Tibial nerve (tissue), 4 donors: ENCODE measurements at regions not wholly inside any gene's neighbourhood (a gene's known extent, or its start where the extent isn't known, plus 50 kb on each side); places are given as distances from the start of the nearest gene placed in this dataset.

Source experiments
- DNase-seq, 2 donors: peaks; one replicate each; pipeline ENCODE4 v3.0.0-alpha.2; 2019; ENCODE audit warnings: low spot score in 2 of 2
- H3K27ac ChIP-seq, 4 donors: fragments of 200-600 bp; sonication (generic) in 3 of 4; one replicate each; pipeline ENCODE4 v1.5.1; 2017 to 2019; ENCODE audit warnings: mild to moderate bottlenecking in 1 of 4
- H3K27me3 ChIP-seq, 2 donors: fragments of 200-600 bp; sonication (generic) in 1 of 2; one replicate each; pipeline versions ENCODE4 v1.5.1 to v1.6.0; 2017 to 2019
- H3K36me3 ChIP-seq, 3 donors: fragments of 200-600 bp; sonication (generic); one replicate each; pipeline ENCODE4 v1.5.1; 2018 to 2019
- H3K4me1 ChIP-seq, 4 donors: fragments of 200-600 bp; sonication (generic) in 3 of 4; one replicate each; pipeline ENCODE4 v1.5.1; 2017 to 2019
- H3K4me3 ChIP-seq, 4 donors: fragments of 200-600 bp; sonication (generic) in 3 of 4; one replicate each; pipeline ENCODE4 v1.5.1; 2017 to 2019; ENCODE audit warnings: mild to moderate bottlenecking in 1 of 4, moderate library complexity in 1 of 4
- H3K9me3 ChIP-seq, 4 donors: fragments of 200-600 bp; sonication (generic) in 3 of 4; one replicate each; pipeline ENCODE4 v1.5.1; 2017 to 2019
- EP300 ChIP-seq, 2 donors: sonication (generic); formaldehyde crosslinking; IDR thresholded peaks; one replicate each; pipeline ENCODE4 v1.6.1; 2017; ENCODE audit warnings: antibody characterized with exemption in 2 of 2, mild to moderate bottlenecking in 1 of 2
- POLR2A ChIP-seq, 2 donors: fragments of 450-650 bp; IDR thresholded peaks; one replicate each; pipeline ENCODE4 v1.6.1; 2017; ENCODE audit warnings: antibody characterized with exemption in 2 of 2, mild to moderate bottlenecking in 2 of 2, moderate library complexity in 2 of 2
- WGBS, 2 donors: methylation state at CpG; one replicate each; pipeline ENCODE4 v1.1.5; 2018; 5-methylcytosine and 5-hydroxymethylcytosine counted together
- TF ChIP-seq, protein P1 (sequence below), 5 experiments: fragments of 200-600 bp in 3 of 5; fragments of 450-650 bp in 2 of 5; sonication (generic) in 3 of 5; IDR thresholded peaks; one replicate each; pipeline ENCODE4 v1.5.1; 2016 to 2019; ENCODE audit warnings: antibody characterized with exemption in 5 of 5, mild to moderate bottlenecking in 3 of 5, moderate library complexity in 2 of 5

DNA sequence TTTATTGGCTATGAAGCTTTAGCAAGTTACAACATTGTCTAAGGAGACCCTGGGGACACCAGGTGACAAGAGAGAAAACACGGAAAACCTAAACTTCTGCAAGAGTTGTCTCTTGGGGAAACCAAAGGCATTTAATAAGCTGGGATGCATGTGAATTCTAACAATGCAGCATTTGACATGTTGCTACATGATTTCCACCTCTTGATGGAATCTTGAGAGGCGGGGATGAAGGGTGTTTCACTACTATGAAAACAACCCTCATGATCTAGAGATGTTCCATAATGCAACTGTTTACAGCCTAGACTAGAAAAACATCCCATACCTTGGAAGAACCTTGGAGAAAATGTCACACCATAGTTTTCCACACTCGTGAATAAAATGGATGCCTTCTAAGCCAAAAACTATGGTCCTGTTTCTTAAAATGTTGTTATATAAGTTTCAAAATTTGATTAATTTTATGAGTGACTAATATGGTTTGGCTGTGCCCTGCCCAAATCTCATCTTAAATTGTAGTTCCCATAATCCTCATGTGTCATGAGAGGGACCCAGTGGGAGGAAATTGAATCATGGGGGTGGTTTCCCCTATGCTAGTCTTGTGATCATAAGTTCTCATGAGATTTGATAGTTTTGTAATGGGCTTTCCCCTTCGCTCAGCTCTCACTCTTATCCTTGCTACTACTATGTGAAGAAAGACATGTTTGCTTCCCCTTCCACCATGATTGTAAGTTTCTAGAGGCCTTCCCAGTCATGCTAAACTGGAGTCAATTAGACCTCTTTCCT, 164.6 kb downstream of the TNFSF13B start:
- H3K36me3 ChIP-seq, result no peaks in the 10 kb centered on the region
- DNase-seq, result no peak
- no peaks in the 10 kb centered on the region for H3K4me1 ChIP-seq
- TF ChIP-seq, protein P1, sequence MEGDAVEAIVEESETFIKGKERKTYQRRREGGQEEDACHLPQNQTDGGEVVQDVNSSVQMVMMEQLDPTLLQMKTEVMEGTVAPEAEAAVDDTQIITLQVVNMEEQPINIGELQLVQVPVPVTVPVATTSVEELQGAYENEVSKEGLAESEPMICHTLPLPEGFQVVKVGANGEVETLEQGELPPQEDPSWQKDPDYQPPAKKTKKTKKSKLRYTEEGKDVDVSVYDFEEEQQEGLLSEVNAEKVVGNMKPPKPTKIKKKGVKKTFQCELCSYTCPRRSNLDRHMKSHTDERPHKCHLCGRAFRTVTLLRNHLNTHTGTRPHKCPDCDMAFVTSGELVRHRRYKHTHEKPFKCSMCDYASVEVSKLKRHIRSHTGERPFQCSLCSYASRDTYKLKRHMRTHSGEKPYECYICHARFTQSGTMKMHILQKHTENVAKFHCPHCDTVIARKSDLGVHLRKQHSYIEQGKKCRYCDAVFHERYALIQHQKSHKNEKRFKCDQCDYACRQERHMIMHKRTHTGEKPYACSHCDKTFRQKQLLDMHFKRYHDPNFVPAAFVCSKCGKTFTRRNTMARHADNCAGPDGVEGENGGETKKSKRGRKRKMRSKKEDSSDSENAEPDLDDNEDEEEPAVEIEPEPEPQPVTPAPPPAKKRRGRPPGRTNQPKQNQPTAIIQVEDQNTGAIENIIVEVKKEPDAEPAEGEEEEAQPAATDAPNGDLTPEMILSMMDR (IDR thresholded peaks at IDR 0.05), result no peak
- TF ChIP-seq EP300 (IDR thresholded peaks at IDR 0.05) (no peak), POLR2A (IDR thresholded peaks at IDR 0.05) (no peak)
- no peaks in the 10 kb centered on the region for H3K27me3 ChIP-seq
- H3K9me3 ChIP-seq, result no peaks in the 10 kb centered on the region
- WGBS, 2 donors, result 90 to 93% methylated on average over 4 of the region's 4 CpGs
- no peak overlapping the region for H3K4me3 ChIP-seq
- H3K27ac ChIP-seq, result no peak overlapping the region

DNA sequence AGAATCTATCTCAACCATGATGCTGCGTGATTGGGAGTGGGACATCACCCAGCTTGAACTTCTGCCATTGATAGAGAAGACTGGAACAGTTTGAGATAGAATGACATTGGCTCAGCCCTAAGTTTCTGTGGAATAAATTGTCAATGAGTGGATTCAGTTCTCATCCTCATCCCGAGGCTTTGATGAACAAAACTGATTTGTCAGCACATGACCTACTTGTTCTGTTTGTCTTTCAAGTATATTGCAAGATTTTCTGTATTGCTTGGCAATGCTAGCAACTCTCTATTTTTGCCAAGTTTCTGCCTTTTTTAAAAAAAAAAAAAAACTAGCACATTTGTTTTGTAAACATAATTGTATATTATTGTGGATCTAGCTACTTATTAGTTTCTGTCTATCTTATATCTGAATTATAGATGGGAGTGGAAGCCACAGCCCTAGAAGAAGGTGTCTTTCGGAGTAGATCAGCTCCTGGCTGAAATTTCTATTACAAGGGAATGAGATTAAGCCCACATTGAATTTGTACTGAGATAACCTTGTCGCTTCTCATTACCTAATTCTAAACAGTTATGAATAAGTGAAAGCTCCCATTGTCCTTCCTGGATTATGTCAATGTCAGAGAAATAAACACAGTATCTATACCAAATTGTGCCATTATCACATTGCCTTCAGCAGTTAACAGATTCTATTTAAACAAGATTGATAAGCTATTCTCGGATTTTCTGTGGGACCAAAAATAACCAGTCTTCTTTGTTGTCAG, 166.1 kb downstream of the TNFSF13B start:
- TF ChIP-seq, protein P1 (IDR thresholded peaks at IDR 0.05), result no peak
- TF ChIP-seq EP300 (IDR thresholded peaks at IDR 0.05) (no peak), POLR2A (IDR thresholded peaks at IDR 0.05) (no peak)
- no peaks in the 10 kb centered on the region for H3K36me3 ChIP-seq
- H3K27me3 ChIP-seq, result no peaks in the 10 kb centered on the region
- no peak for DNase-seq
- no peaks in the 10 kb centered on the region for H3K4me1 ChIP-seq
- 56 to 57% methylated on average over 5 of the region's 5 CpGs for WGBS, 2 donors
- H3K4me3 ChIP-seq, result no peak overlapping the region
- no peak overlapping the region for H3K27ac ChIP-seq
- H3K9me3 ChIP-seq, result no peaks in the 10 kb centered on the region

DNA sequence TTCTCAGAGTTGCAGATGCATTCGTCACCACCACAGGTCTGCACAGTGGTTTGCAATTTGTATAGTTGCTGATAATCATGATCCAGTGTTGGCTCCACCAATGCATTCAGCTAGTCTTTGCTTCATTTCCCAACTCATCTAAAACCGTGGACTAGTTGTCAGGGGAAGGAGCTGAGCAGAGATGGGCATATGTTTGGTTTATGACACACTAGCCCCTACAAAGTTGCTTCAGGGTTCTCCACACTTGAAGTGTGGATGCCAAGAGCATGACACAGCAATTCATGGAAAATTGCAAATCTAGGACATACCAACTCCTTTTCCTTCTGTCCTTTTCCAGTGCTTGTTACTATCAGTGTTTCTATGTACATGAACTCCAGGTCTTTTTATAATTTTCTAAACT, 168.0 kb downstream of the TNFSF13B start:
- no peaks in the 10 kb centered on the region for H3K27me3 ChIP-seq
- H3K4me1 ChIP-seq, result no peaks in the 10 kb centered on the region
- H3K36me3 ChIP-seq, result no peaks in the 10 kb centered on the region
- no peaks in the 10 kb centered on the region for H3K9me3 ChIP-seq
- no peak for DNase-seq
- TF ChIP-seq, protein P1 (IDR thresholded peaks at IDR 0.05), result no peak
- no peak for TF ChIP-seq EP300 (IDR thresholded peaks at IDR 0.05)
- TF ChIP-seq POLR2A (IDR thresholded peaks at IDR 0.05), result no peak
- no peak overlapping the region for H3K27ac ChIP-seq
- 52 to 72% methylated on average over 2 of the region's 2 CpGs for WGBS, 2 donors
- no peak overlapping the region for H3K4me3 ChIP-seq

DNA sequence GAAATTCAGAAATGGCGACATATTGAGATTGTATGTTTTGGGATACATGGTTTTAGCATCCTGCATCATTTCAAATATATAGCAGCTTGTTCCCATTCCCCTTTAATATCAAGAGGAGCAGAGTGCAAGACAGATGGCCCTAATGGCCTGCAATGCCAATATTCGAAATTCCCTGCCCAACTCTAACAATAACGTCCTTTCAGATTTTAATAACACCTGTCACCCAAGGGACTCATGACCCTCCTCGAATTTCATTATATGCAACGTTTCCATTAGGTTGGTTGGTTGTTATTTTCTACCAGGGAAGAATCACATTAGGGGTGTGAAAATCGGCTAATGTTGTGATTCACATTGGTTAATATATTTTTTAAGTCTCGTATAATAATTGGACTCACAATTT, 170.0 kb downstream of the TNFSF13B start:
- DNase-seq, result no peak
- H3K9me3 ChIP-seq, result no peaks in the 10 kb centered on the region
- H3K27me3 ChIP-seq, result no peaks in the 10 kb centered on the region
- no peaks in the 10 kb centered on the region for H3K4me1 ChIP-seq
- TF ChIP-seq, protein P1 (IDR thresholded peaks at IDR 0.05), result no peak
- TF ChIP-seq POLR2A (IDR thresholded peaks at IDR 0.05), result no peak
- TF ChIP-seq EP300 (IDR thresholded peaks at IDR 0.05), result no peak
- no peak overlapping the region for H3K27ac ChIP-seq
- 75 to 76% methylated on average over 7 of the region's 7 CpGs for WGBS, 2 donors
- no peak overlapping the region for H3K4me3 ChIP-seq
- H3K36me3 ChIP-seq, result no peaks in the 10 kb centered on the region

DNA sequence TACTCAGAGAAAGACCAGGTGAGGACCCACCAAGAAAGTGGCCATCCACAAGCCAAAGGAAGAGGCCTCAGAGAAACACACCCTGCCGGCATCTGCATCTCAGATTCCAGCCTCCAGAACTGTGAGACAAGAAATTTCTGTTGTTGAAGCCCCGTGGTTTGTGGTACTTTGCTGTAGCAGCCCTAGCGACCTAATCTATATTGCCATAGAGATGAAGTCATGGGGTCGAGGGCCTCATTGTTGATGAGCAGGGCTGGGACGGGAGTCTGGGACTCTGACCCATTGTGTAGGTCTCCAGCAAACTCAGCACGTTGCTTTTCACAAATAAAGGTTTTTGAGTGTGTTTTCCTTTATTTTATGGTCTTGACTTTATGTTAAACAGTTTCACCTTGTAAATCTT, 174.9 kb downstream of the TNFSF13B start:
- no peak for DNase-seq
- Histone ChIP-seq H3K4me3 (no peak overlapping the region), H3K27me3 (no peaks in the 10 kb centered on the region), H3K9me3 (no peaks in the 10 kb centered on the region), H3K4me1 (no peaks in the 10 kb centered on the region), H3K36me3 (no peaks in the 10 kb centered on the region), H3K27ac (no peak overlapping the region)
- TF ChIP-seq EP300 (IDR thresholded peaks at IDR 0.05), result no peak
- no peak for TF ChIP-seq POLR2A (IDR thresholded peaks at IDR 0.05)
- TF ChIP-seq, protein P1 (IDR thresholded peaks at IDR 0.05), result no peak
- 41 to 51% methylated on average over 6 of the region's 6 CpGs for WGBS, 2 donors
